Esophagus muscularis mucosa (tissue), 4 donors: ENCODE measurements at regions not wholly inside any gene's neighbourhood (a gene's known extent, or its start where the extent isn't known, plus 50 kb on each side); places are given as distances from the start of the nearest gene placed in this dataset.

Source experiments
- CTCF ChIP-seq, 3 experiments: fragments of 200-600 bp in 2 of 3; fragments of 450-650 bp in 1 of 3; sonication (generic) in 2 of 3; IDR thresholded peaks; one replicate each; pipeline ENCODE4 v1.5.1; 2017 to 2019; ENCODE audit warnings: antibody characterized with exemption in 3 of 3, mild to moderate bottlenecking in 2 of 3, moderate library complexity in 1 of 3
- EP300 ChIP-seq: sonication (generic); formaldehyde crosslinking; IDR thresholded peaks from one replicate; pipeline ENCODE4 v1.6.1; 2017; ENCODE audit warnings: antibody characterized with exemption
- POLR2A ChIP-seq: fragments of 450-650 bp; IDR thresholded peaks from one replicate; pipeline ENCODE4 v1.6.1; 2017; ENCODE audit warnings: antibody characterized with exemption, moderate library complexity, mild to moderate bottlenecking, low read depth
- POLR2AphosphoS5 ChIP-seq, 2 donors: sonication (generic); formaldehyde crosslinking; IDR thresholded peaks; one replicate each; pipeline ENCODE4 v1.6.1; 2017; ENCODE audit warnings: antibody characterized with exemption in 2 of 2

- TF ChIP-seq CTCF (IDR thresholded peaks at IDR 0.05): no peak
- TF ChIP-seq POLR2AphosphoS5 (IDR thresholded peaks at IDR 0.05): no peak
- TF ChIP-seq POLR2A: no peak
- TF ChIP-seq EP300: no peak
These were observed 262.9 kb downstream of the PLA2G4A start for GRCh38 chr1:187091666-187092065.
